Gastroesophageal sphincter (tissue), 4 donors: ENCODE measurements at regions not wholly inside any gene's neighbourhood (a gene's known extent, or its start where the extent isn't known, plus 50 kb on each side); places are given as distances from the start of the nearest gene placed in this dataset.
A peak's percentile ranks its signal among the peaks of the same experiment; 100 is the strongest.

Experiments
- ATAC-seq: fragments of 150-250 bp; one replicate; pipeline ENCODE4 v1.9.1; 2016; ENCODE audit warnings: mild to moderate bottlenecking, moderate library complexity
- H3K27ac ChIP-seq, 4 donors: fragments of 200-600 bp; sonication (generic) in 3 of 4; 1 replicate in 3 of 4; 2 replicates in 1 of 4; pipeline ENCODE4 v1.5.1; 2016 to 2019
- H3K27me3 ChIP-seq: fragments of 200-600 bp; sonication (generic); one replicate; pipeline ENCODE4 v1.5.1; 2019
- H3K36me3 ChIP-seq, 2 donors: fragments of 200-600 bp; sonication (generic); one replicate each; pipeline ENCODE4 v1.5.1; 2019; ENCODE audit warnings: control low read depth in 1 of 2
- H3K4me1 ChIP-seq, 3 donors: fragments of 200-600 bp; sonication (generic); 1 replicate in 2 of 3; 2 replicates in 1 of 3; pipeline ENCODE4 v1.5.1; 2016 to 2019; ENCODE audit warnings: control low read depth in 2 of 3
- H3K4me3 ChIP-seq, 2 donors: fragments of 200-600 bp; sonication (generic); one replicate each; pipeline ENCODE4 v1.5.1; 2019; ENCODE audit warnings: mild to moderate bottlenecking in 1 of 2, moderate library complexity in 1 of 2
- H3K9me3 ChIP-seq, 3 donors: fragments of 200-600 bp; sonication (generic); one replicate each; pipeline ENCODE4 v1.5.1; 2017 to 2019; ENCODE audit warnings: control low read depth in 2 of 3
- EP300 ChIP-seq: sonication (generic); formaldehyde crosslinking; IDR thresholded peaks from one replicate; pipeline ENCODE4 v1.6.1; 2017; ENCODE audit warnings: antibody characterized with exemption, mild to moderate bottlenecking
- POLR2A ChIP-seq, 2 donors: fragments of 450-650 bp; IDR thresholded peaks; one replicate each; pipeline ENCODE4 v1.6.1; 2017; ENCODE audit warnings: antibody characterized with exemption in 2 of 2, mild to moderate bottlenecking in 2 of 2, moderate library complexity in 1 of 2
- POLR2AphosphoS5 ChIP-seq: sonication (generic); formaldehyde crosslinking; IDR thresholded peaks from one replicate; pipeline ENCODE4 v1.6.1; 2017; ENCODE audit warnings: antibody characterized with exemption
- WGBS, 2 donors: methylation state at CpG; one replicate each; pipeline ENCODE4 v1.1.5; 2018; ENCODE audit warnings: low coverage in 1 of 2; 5-methylcytosine and 5-hydroxymethylcytosine counted together
- TF ChIP-seq, protein P1 (sequence below), 4 experiments: fragments of 200-600 bp in 2 of 4; fragments of 450-650 bp in 2 of 4; sonication (generic) in 1 of 4; IDR thresholded peaks; one replicate each; pipeline ENCODE4 v1.5.1; 2017 to 2019; ENCODE audit warnings: antibody characterized with exemption in 4 of 4, mild to moderate bottlenecking in 2 of 4, moderate library complexity in 2 of 4

GRCh38 chr12:19596434-19597166 is 157.3 kb downstream of the AEBP2 start:
- peak overlapping the region in 3 of 4 donors; percentile 4 to 36 (median 32) for H3K27ac ChIP-seq
- no peak for ATAC-seq
- WGBS, 2 donors: 44 to 54% methylated on average over 2 of the region's 2 CpGs

DNA sequence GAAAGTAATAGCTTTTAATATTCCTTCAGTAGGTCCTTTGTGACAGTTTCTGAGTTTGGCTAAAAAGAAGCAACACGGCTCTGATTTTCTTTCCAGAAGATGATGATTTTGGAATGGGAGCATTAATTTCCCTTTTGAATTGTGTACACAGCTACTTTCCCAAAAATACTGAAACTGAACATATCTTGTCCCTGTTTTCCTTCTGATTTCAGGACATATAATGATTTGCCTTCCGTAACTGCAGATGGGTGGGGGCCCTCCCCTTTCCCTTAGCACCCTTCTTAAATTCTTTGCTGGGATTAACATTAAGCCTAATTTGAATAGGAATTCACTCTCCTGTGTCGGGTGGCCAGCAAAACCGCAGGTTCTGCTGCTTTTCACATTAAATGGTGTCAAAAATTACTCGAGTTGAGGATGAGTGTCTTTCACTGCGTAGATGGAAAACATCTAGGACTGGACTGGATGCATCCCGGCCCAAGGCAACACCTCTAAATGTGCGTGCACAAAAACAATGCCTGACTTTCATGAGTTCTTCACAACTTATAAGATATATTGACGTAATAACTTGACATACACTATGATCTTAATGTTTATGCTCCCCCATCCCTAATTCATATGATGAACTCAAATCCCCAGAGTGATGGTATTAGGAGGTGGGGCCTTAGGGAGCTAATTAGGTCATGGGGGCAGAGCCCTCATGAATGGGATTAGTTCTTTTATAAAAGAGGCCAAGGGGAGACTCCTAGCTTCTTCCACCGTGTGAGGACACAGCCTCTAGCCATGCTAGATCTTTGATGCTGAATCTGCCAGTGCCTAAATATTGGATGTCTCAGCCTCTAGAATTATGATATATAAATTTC is 158.1 kb downstream of the AEBP2 start:
- Histone ChIP-seq H3K36me3 (no peaks in the 10 kb centered on the region), H3K9me3 (no peaks in the 10 kb centered on the region), H3K4me3 (no peak overlapping the region), H3K27ac (peak overlapping the region in 3 of 4 donors; percentile 4 to 36 (median 32)), H3K27me3 (no peaks in the 10 kb centered on the region), H3K4me1 (no peaks in the 10 kb centered on the region)
- 66 to 78% methylated on average over 9 to 10 of the region's 10 CpGs for WGBS, 2 donors
- TF ChIP-seq, protein P1, sequence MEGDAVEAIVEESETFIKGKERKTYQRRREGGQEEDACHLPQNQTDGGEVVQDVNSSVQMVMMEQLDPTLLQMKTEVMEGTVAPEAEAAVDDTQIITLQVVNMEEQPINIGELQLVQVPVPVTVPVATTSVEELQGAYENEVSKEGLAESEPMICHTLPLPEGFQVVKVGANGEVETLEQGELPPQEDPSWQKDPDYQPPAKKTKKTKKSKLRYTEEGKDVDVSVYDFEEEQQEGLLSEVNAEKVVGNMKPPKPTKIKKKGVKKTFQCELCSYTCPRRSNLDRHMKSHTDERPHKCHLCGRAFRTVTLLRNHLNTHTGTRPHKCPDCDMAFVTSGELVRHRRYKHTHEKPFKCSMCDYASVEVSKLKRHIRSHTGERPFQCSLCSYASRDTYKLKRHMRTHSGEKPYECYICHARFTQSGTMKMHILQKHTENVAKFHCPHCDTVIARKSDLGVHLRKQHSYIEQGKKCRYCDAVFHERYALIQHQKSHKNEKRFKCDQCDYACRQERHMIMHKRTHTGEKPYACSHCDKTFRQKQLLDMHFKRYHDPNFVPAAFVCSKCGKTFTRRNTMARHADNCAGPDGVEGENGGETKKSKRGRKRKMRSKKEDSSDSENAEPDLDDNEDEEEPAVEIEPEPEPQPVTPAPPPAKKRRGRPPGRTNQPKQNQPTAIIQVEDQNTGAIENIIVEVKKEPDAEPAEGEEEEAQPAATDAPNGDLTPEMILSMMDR (IDR thresholded peaks at IDR 0.05): no peak
- TF ChIP-seq POLR2A (IDR thresholded peaks at IDR 0.05): no peak
- no peak for TF ChIP-seq EP300
- TF ChIP-seq POLR2AphosphoS5: no peak
- no peak for ATAC-seq

More at GRCh38 chr12:19596434-19597166, 157.3 kb downstream of the AEBP2 start:
- no peaks in the 10 kb centered on the region for H3K9me3 ChIP-seq
- no peaks in the 10 kb centered on the region for H3K36me3 ChIP-seq
- TF ChIP-seq POLR2AphosphoS5 (no peak), POLR2A (IDR thresholded peaks at IDR 0.05) (no peak), EP300 (no peak)
- TF ChIP-seq, protein P1 (IDR thresholded peaks at IDR 0.05): no peak
- no peak overlapping the region for H3K4me3 ChIP-seq
- H3K4me1 ChIP-seq: no peaks in the 10 kb centered on the region
- no peaks in the 10 kb centered on the region for H3K27me3 ChIP-seq

GRCh38 chr12:19605720-19606119 is 166.4 kb downstream of the AEBP2 start:
- Histone ChIP-seq H3K9me3 (no peaks in the 10 kb centered on the region), H3K4me3 (no peak overlapping the region), H3K27ac (no peak overlapping the region), H3K4me1 (no peaks in the 10 kb centered on the region), H3K27me3 (no peaks in the 10 kb centered on the region), H3K36me3 (no peaks in the 10 kb centered on the region)
- no peak for ATAC-seq
- 90 to 95% methylated on average over 4 of the region's 7 CpGs for WGBS, 2 donors
- TF ChIP-seq, protein P1 (IDR thresholded peaks at IDR 0.05): no peak
- TF ChIP-seq EP300 (no peak), POLR2A (IDR thresholded peaks at IDR 0.05) (no peak), POLR2AphosphoS5 (no peak)

DNA sequence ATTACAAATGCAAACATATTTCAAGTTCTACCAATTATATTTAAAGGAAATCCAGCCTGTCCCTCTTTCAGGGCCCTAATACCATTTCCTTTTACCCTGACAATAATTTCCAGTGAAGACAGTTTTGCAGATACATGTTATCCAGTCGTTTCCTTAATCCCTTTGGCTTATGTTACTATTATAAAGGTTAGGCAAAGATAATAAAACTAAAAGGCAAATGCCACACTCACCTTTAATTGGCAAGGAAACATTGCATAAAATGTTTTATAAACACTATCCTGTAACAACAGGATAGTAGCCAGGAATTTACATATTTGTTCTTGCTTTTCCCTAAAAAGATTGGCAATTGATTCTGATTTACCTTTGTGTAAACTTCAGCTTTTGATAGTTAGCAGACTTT is 168.7 kb downstream of the AEBP2 start:
- H3K4me1 ChIP-seq: no peaks in the 10 kb centered on the region
- ATAC-seq: no peak
- 10 to 19% methylated on average over 1 of the region's 1 CpG for WGBS, 2 donors

More for the DNA sequence above, 168.7 kb downstream of the AEBP2 start:
- TF ChIP-seq POLR2AphosphoS5 (no peak), POLR2A (IDR thresholded peaks at IDR 0.05) (no peak)
- TF ChIP-seq, protein P1 (IDR thresholded peaks at IDR 0.05): no peak
- no peaks in the 10 kb centered on the region for H3K36me3 ChIP-seq
- no peaks in the 10 kb centered on the region for H3K9me3 ChIP-seq
- no peak overlapping the region for H3K4me3 ChIP-seq
- no peaks in the 10 kb centered on the region for H3K27me3 ChIP-seq
- H3K27ac ChIP-seq: no peak overlapping the region
